ENCODE measurements at regions not wholly inside any gene's neighbourhood (a gene's known extent, or its start where the extent isn't known, plus 50 kb on each side); places are given as distances from the start of the nearest gene placed in this dataset.

- DNase-seq = no peak
These were observed 85.0 kb downstream of the NUF2 start for GRCh38 chr1:163406772-163407171.

GRCh38 chr1:163408262-163408661 is 86.5 kb downstream of the NUF2 start:
- no peak for DNase-seq

GRCh38 chr1:163410073-163410999 is 88.6 kb downstream of the NUF2 start:
- DNase-seq = peak; percentile 84

GRCh38 chr1:163412221-163412620 is 90.5 kb downstream of the NUF2 start:
- no peak for DNase-seq

- no peak for DNase-seq
These were observed 93.0 kb downstream of the NUF2 start for GRCh38 chr1:163414778-163415177.

GRCh38 chr1:163421701-163422100 is 99.9 kb downstream of the NUF2 start:
- DNase-seq = no peak

- DNase-seq = no peak
These were observed 101.1 kb downstream of the NUF2 start for GRCh38 chr1:163422738-163423404.

GRCh38 chr1:163426505-163427251 is 104.9 kb downstream of the NUF2 start:
- no peak for DNase-seq

- peak; percentile 19 for DNase-seq
These were observed 105.5 kb downstream of the NUF2 start for GRCh38 chr1:163427279-163427678.

- no peak for DNase-seq
These were observed 114.5 kb downstream of the NUF2 start for GRCh38 chr1:163436140-163436812.

GRCh38 chr1:163439471-163439870 is 117.7 kb downstream of the NUF2 start:
- no peak for DNase-seq

GRCh38 chr1:163440090-163440489 is 118.3 kb downstream of the NUF2 start:
- DNase-seq = peak; percentile 45

- no peak for DNase-seq
These were observed 120.6 kb downstream of the NUF2 start for GRCh38 chr1:163442231-163442879.

- no peak for DNase-seq
These were observed 121.1 kb downstream of the NUF2 start for GRCh38 chr1:163442895-163443294.

- DNase-seq = no peak
These were observed 122.1 kb downstream of the NUF2 start for GRCh38 chr1:163443863-163444262.

GRCh38 chr1:163444665-163445064 is 122.9 kb downstream of the NUF2 start:
- DNase-seq = no peak

- no peak for DNase-seq
These were observed 129.2 kb downstream of the NUF2 start for GRCh38 chr1:163450986-163451385.

GRCh38 chr1:163459539-163459938 is 137.8 kb downstream of the NUF2 start:
- no peak for DNase-seq

- no peak for DNase-seq
These were observed 145.5 kb downstream of the NUF2 start for GRCh38 chr1:163467289-163467688.

- peak; percentile 87 for DNase-seq
These were observed 150.3 kb downstream of the NUF2 start for GRCh38 chr1:163471779-163472650.

- no peak for DNase-seq
These were observed 151.0 kb downstream of the NUF2 start for GRCh38 chr1:163472651-163473248.

Measured in NCI-H1436 (cell line).